ENCODE measurements at regions not wholly inside any gene's neighbourhood (a gene's known extent, or its start where the extent isn't known, plus 50 kb on each side); places are given as distances from the start of the nearest gene placed in this dataset.
A peak's percentile ranks its signal among the peaks of the same experiment; 100 is the strongest.

- DNase-seq (ENCODE audit: low spot score), result peak; percentile 84
- intact Hi-C loops (cut with DNase I), result no loop called here
Measured at GRCh38 chr3:69542089-69542804, 156.4 kb upstream of the FRMD4B start.

GRCh38 chr3:69541711-69542088 is 155.8 kb upstream of the FRMD4B start:
- DNase-seq (ENCODE audit: low spot score), result no peak
- intact Hi-C loops (cut with DNase I), result no loop called here

GRCh38 chr3:69540706-69541581 is 155.1 kb upstream of the FRMD4B start:
- intact Hi-C loops (cut with DNase I), result no loop called here
- no peak for DNase-seq (ENCODE audit: low spot score)

GRCh38 chr3:69539134-69539533 is 153.2 kb upstream of the FRMD4B start:
- intact Hi-C loops (cut with DNase I), result no loop called here
- DNase-seq (ENCODE audit: low spot score), result no peak

- DNase-seq (ENCODE audit: low spot score), result no peak
- intact Hi-C loops (cut with DNase I), result no loop called here
Measured at GRCh38 chr3:69538281-69538680, 152.4 kb upstream of the FRMD4B start.

GRCh38 chr3:69536306-69537020 is 150.6 kb upstream of the FRMD4B start:
- DNase-seq (ENCODE audit: low spot score), result no peak
- intact Hi-C loops (cut with DNase I), result no loop called here

GRCh38 chr3:69535613-69536012 is 149.7 kb upstream of the FRMD4B start:
- DNase-seq (ENCODE audit: low spot score), result no peak
- intact Hi-C loops (cut with DNase I), result no loop called here

GRCh38 chr3:69532547-69533224 is 146.8 kb upstream of the FRMD4B start:
- DNase-seq (ENCODE audit: low spot score), result no peak
- intact Hi-C loops (cut with DNase I), result no loop called here

GRCh38 chr3:69531576-69532546 is 146.0 kb upstream of the FRMD4B start:
- DNase-seq (ENCODE audit: low spot score), result no peak
- intact Hi-C loops (cut with DNase I), result no loop called here

GRCh38 chr3:69530554-69530953 is 144.7 kb upstream of the FRMD4B start:
- DNase-seq (ENCODE audit: low spot score), result no peak
- intact Hi-C loops (cut with DNase I), result no loop called here

- no peak for DNase-seq (ENCODE audit: low spot score)
- intact Hi-C loops (cut with DNase I), result no loop called here
Measured at GRCh38 chr3:69527498-69527897, 141.6 kb upstream of the FRMD4B start.

GRCh38 chr3:69524816-69525215 is 138.9 kb upstream of the FRMD4B start:
- DNase-seq (ENCODE audit: low spot score), result no peak
- intact Hi-C loops (cut with DNase I), result no loop called here

- intact Hi-C loops (cut with DNase I), result no loop called here
- DNase-seq (ENCODE audit: low spot score), result no peak
Measured at GRCh38 chr3:69521286-69521685, 135.4 kb upstream of the FRMD4B start.

- intact Hi-C loops (cut with DNase I), result no loop called here
- no peak for DNase-seq (ENCODE audit: low spot score)
Measured at GRCh38 chr3:69511361-69511760, 125.5 kb upstream of the FRMD4B start.

GRCh38 chr3:69510481-69511030 is 124.7 kb upstream of the FRMD4B start:
- intact Hi-C loops (cut with DNase I), result no loop called here
- no peak for DNase-seq (ENCODE audit: low spot score)

GRCh38 chr3:69509288-69509687 is 123.4 kb upstream of the FRMD4B start:
- intact Hi-C loops (cut with DNase I), result no loop called here
- no peak for DNase-seq (ENCODE audit: low spot score)

GRCh38 chr3:69505770-69506407 is 120.0 kb upstream of the FRMD4B start:
- intact Hi-C loops (cut with DNase I), result no loop called here
- DNase-seq (ENCODE audit: low spot score), result no peak

- intact Hi-C loops (cut with DNase I), result no loop called here
- no peak for DNase-seq (ENCODE audit: low spot score)
Measured at GRCh38 chr3:69504232-69504631, 118.3 kb upstream of the FRMD4B start.

Measured in posterior vena cava (tissue), 2 donors.